HG02623 (cell line): ENCODE measurements at regions not wholly inside any gene's neighbourhood (a gene's known extent, or its start where the extent isn't known, plus 50 kb on each side); places are given as distances from the start of the nearest gene placed in this dataset.
"Not testable (repeated sequence)": the region's sequence is repeated elsewhere in the genome, so short reads cannot be mapped to it uniquely, and the experiment has no call there.

Source experiments
- ATAC-seq: cut with Tn5 transposase; IDR thresholded peaks from one replicate; pipeline ENCODE4 v1.9.1; 2021; ENCODE audit warnings: moderate library complexity; ENCODE audit not compliant: unreplicated experiment

GRCh38 chr6:82118150-82118562 lies 129.4 kb downstream of the IBTK start:
- ATAC-seq = no peak

- no peak for ATAC-seq
Observed at GRCh38 chr6:82114748-82115147, 132.8 kb downstream of the IBTK start.

- ATAC-seq = no peak
Observed at GRCh38 chr6:82113231-82113630, 134.3 kb downstream of the IBTK start.

DNA sequence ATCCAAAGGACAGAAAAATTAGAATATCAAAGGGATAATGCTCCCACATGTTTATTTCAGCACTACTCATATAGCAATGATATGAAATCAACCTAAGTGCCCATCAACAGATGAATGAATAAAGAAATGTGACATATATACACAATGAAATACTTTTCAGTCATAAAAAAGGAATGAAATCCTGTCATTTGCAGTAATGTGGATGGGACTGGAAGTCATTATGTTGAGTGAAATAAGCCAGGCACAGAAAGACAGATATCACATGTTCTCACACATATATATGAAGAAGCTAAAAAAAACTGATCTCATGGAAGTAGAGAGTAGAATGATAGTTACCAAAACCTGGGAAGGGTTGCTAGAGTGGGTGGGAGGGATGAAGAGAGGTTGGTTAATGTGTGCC lies 135.7 kb downstream of the IBTK start:
- ATAC-seq = no peak

GRCh38 chr6:82111114-82111513 lies 136.4 kb downstream of the IBTK start:
- no peak for ATAC-seq

DNA sequence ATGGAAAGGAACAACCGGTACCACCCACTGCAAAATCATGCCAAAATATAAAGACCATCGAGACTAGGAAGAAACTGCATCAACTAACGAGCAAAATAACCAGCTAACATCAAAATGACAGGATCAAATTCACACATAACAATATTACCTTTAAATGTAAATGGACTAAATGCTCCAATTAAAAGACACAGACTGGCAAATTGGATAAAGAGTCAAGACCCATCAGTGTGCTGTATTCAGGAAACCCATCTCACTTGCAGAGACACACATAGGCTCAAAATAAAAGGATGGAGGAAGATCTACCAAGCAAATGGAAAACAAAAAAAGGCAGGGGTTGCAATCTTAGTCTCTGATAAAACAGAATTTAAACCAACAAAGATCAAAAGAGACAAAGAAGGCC lies 144.4 kb downstream of the IBTK start:
- ATAC-seq = not testable (repeated sequence)

DNA sequence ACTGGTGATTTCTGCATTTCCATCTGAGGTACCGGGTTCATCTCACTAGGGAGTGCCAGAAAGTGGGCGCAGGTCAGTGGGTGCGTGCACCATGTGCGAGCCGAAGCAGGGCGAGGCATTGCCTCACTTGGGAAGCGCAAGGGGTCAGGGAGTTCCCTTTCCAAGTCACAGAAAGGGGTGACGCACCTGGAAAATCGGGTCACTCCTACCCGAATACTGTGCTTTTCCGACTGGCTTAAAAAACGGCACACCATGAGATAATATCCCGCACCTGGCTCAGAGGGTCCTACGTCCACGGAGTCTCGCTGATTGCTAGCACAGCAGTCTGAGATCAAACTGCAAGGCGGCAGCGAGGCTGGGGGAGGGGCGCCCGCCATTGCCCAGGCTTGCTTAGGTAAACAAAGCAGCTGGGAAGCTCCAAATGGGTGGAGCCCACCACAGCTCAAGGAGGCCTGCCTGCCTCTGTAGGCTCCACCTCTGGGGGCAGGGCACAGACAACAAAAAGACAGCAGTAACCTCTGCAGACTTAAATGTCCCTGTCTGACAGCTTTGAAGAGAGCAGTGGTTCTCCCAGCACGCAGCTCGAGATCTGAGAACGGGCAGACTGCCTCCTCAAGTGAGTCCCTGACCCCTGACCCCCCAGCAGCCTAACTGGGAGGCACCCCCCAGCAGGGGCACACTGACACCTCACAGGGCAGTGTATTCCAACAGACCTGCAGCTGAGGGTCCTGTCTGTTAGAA lies 146.0 kb downstream of the IBTK start:
- ATAC-seq = not testable (repeated sequence)

DNA sequence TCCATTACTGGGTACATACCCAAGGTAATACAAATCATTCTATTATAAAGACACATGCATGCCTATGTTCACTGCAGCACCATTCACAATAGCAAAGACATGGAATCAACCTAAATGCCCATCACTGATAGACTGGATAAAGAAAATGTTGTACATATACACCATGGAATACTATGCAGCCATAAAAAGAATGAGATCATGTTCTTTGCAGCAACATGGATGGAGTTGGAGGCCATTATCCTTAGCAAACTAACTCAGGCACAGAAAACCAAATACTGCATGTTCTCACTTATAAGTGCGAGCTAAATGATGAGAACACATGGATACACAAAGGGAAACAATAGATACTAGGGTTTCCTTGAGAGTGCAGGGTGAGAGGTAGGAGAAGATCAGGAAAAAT lies 146.8 kb downstream of the IBTK start:
- not testable (repeated sequence) for ATAC-seq

DNA sequence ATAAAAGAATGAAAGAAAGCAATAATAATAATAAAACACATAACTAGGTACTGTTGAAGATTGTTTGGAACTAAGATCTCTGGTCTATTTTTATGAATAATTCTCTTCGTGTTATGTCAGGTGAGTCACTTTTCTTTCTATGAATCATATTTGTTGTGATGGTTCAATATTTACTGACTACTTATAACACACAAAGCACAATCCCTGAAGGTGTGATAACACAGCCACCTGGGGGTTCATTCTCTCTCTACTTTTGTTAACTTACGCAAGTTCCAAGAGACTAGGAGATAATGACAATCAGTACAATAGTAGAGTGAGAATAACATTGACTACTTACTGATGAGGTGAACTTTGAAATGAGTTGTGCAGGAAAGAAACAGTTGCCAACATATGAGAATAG lies 149.9 kb downstream of the IBTK start:
- no peak for ATAC-seq

DNA sequence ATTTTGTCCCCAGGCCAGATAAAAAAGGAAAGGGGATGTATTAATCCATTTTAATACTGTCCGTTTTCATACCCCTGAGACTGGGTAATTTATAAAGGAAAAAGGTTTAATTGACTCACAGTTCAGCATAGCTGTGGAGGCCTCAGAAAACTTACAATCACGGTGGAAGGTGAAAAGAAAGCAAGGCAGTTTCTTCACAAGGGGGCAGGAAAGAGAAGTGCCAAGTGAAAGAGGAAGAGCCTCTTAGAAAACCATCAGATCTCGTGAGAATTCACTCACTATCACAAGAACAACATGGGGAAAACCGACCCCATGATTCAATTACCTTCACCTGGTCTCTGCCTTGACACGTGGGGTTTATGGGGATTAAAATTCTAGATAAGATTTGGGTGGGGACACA lies 152.5 kb downstream of the IBTK start:
- ATAC-seq = no peak

GRCh38 chr6:82094166-82094806 lies 153.3 kb downstream of the IBTK start:
- ATAC-seq = no peak

DNA sequence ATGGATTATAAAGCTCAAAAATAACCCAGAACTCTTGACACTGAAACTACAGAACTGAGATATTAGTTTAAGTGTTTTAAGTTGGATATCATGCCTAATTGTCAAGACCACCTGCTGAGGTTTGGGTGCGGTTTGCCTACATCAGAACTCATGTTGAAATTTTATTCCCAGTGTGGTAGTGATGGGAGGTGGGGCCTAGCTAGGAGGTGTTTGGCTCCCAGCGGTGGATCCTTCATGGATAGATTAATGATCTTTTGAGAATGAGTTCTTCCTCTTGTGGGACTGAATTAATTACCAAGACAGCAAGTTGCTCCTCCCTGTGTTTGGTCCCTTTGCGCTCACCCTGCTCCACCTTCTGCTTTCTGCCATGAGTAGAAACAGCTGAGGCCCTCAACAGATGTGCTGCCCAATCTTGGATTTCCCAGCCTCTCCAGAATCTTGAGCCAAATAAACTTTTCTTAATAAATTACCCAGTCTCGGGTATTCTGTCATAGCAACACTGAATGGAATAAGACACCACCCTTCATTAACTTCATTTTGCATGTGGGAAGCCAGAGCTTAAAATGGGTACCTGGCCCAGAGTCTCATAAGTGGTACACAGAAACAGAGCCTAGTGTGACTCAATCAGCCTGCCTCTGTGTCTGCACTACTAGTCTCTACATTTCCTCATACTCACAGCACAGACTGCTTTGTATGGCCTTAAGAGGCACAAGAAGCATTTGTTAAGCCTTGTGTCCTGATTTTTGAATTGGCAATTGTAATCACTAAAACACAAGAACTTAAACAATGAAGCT lies 158.4 kb downstream of the IBTK start:
- ATAC-seq = no peak

GRCh38 chr6:82086944-82087343 lies 160.6 kb downstream of the IBTK start:
- no peak for ATAC-seq

DNA sequence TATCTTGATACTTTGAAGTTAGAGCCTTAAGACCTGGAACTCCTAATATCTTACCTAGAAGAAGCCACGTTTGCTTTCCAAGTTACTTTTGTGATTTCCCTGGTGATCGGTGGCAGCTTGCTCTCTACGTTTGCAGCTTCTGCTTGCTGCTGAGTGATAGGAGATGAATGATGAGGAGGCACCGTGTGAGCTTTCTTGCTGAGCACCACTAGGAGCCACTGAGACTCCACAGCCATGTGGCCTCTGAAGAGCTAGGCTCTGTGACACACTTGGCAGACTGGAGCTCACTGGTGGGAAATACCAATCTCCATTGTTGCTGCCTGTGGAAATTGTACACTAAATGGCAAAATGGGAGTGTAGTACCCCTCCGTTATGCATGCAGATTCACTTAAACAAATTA lies 161.8 kb downstream of the IBTK start:
- ATAC-seq = no peak

DNA sequence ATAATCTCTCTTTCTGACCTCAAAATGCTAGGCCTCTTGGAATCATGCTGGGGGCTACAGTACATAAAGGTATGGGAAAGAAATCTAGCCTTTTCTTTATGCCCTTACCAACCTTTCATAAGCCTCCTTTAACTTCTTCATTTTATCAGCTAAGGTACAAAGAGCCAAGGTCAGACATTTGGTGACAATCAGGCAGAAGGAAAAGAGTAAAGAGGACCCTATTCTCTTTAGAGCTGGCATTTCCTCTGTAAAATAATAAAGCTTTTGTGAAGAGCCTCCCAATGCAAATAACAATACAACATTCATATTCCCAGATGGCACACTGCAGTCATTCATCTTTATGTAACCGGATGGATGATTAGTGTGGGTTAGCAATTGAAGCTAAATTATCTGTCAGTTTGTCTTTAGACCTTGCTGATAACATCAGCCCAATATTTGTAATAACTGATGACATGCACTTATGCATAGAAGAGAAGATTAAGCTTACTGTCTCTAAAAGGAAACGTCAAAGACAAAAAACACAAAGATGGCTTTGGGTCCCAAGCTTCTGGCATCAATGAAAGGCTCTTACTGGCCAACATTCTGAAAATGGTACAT lies 163.1 kb downstream of the IBTK start:
- no peak for ATAC-seq

DNA sequence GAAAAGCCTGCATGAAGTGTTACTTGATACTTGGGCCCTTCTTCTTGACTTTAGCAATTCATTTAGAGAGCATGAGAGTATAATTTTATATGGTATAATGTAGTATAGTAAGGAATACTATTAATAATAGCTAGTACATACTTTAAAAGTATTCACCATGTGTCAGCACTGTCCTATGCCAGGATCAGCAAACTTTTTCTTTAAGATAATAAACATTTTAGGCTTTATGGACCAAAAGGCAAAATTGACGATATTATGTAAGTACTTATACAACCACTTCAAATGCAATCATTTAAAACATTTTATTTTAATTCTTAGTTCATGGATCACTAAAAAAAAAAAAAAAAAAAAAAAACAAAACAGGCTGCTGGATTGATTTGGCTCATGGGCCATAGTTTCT lies 163.9 kb downstream of the IBTK start:
- no peak for ATAC-seq

GRCh38 chr6:82080767-82081166 lies 166.8 kb downstream of the IBTK start:
- no peak for ATAC-seq

DNA sequence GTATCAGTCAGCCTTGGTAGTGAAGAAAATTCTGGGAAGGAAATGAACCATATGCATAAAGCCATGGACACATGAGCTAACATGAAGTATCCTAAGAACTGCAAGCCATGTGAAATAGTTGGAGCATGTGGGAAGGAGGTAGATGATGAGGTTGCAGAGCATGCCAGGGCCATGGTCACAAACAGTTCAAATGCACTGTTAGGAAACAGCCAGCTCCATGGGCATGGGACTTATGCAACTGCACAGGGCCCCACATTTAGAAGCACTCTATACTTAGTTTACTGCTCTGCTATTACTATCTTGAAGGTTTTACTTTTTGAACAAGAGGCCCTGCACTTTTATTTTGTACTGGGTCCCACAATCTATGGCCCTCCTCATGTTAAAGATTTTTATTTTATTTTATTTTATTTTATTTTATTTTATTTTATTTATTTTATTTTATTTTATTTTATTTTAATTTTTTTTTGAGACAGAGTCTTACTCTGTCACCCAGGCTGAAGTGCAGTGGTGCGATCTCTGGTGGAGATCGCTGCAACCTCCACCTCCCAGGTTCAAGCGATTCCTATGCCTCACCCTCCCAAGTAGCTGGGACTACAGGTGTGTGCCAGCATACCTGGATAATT lies 169.1 kb downstream of the IBTK start:
- ATAC-seq = no peak

DNA sequence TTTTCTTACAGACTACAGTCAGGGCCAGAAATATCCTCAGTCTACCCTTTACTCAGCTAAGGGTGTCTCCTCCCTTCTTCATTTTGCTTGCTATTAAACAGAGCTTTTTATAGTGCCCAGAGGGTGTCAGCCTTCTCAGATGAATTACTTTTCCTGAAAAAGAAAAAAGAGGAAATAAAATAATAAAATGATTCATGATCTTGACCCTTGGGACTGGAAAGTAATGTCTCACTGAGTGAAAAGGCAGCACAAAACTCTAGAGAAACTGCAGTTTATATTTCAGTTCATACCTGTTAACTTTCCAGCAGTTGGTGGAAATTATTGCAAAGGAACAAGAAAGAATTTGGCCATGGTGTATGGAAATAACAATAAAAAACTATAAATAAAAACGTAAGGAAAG lies 170.6 kb downstream of the IBTK start:
- ATAC-seq = no peak

DNA sequence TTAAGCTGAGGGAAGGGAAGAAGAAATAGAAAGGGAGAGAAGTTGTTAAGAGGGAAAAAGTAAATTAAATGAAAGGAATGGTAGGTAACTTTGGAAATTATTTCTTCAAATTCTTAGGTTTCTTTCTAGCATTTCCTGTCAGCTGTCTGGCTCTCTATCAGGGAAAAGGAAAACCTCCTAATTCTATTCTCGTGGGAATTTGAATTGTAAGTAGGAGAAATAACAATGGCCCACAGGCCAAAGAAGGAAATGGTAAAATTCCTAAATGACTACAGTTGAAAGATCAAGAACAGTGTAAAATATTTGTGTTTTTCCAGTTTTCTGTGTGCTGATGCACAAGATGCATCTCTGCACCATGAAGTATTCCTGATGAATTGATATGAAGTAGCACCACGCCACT lies 173.0 kb downstream of the IBTK start:
- ATAC-seq = no peak

GRCh38 chr6:82073484-82073883 lies 174.1 kb downstream of the IBTK start:
- ATAC-seq = no peak
